GM23338 (cell line): ENCODE measurements at regions not wholly inside any gene's neighbourhood (a gene's known extent, or its start where the extent isn't known, plus 50 kb on each side); places are given as distances from the start of the nearest gene placed in this dataset.
"Not testable (repeated sequence)": the region's sequence is repeated elsewhere in the genome, so short reads cannot be mapped to it uniquely, and the experiment has no call there.

Source experiments
- CREB1 ChIP-seq: fragments of 250-450 bp; sonication (Bioruptor Pico); IDR thresholded peaks from 2 replicates; pipeline ENCODE4 v1.5.0; 2020; ENCODE audit warnings: low read depth, mild to moderate bottlenecking, moderate library complexity
- EZH2 ChIP-seq: fragments of 200-600 bp; sonication (generic); IDR thresholded peaks from one replicate; pipeline ENCODE4 v1.8.0; 2017; ENCODE audit warnings: antibody characterized with exemption, mild to moderate bottlenecking, low read depth; ENCODE audit not compliant: unreplicated experiment
- EZH2phosphoT487 ChIP-seq: fragments of 200-600 bp; sonication (generic); IDR thresholded peaks from one replicate; pipeline ENCODE4 v1.8.1; 2018; ENCODE audit warnings: antibody characterized with exemption; ENCODE audit not compliant: unreplicated experiment
- JUNB ChIP-seq: IDR thresholded peaks from one replicate; pipeline ENCODE4 v1.6.1; 2016; ENCODE audit warnings: antibody characterized with exemption; ENCODE audit not compliant: unreplicated experiment
- NANOG ChIP-seq: IDR thresholded peaks from 2 replicates; pipeline ENCODE4 v1.6.1; 2016; ENCODE audit warnings: antibody characterized with exemption, borderline replicate concordance
- POLR2AphosphoS5 ChIP-seq: IDR thresholded peaks from 2 replicates; pipeline ENCODE4 v1.6.1; 2016; ENCODE audit warnings: antibody characterized with exemption, low read depth
- STAT1 ChIP-seq: IDR thresholded peaks from one replicate; pipeline ENCODE4 v1.6.1; 2016; ENCODE audit warnings: antibody characterized with exemption; ENCODE audit not compliant: unreplicated experiment
- ZNF114 ChIP-seq: fragments of 250-450 bp; sonication (Bioruptor Pico); IDR thresholded peaks from 2 replicates; pipeline ENCODE4 v1.5.0; 2020; ENCODE audit warnings: mild to moderate bottlenecking, moderate library complexity
- ZNF331 ChIP-seq: fragments of 250-450 bp; sonication (Bioruptor Pico); IDR thresholded peaks from 2 replicates; pipeline ENCODE4 v1.5.0; 2020; ENCODE audit warnings: low read depth, mild to moderate bottlenecking, moderate library complexity
- ZNF462 ChIP-seq: fragments of 250-450 bp; sonication (Bioruptor Pico); IDR thresholded peaks from 2 replicates; pipeline ENCODE4 v1.5.0; 2020; ENCODE audit warnings: mild to moderate bottlenecking, moderate library complexity
- TF ChIP-seq, protein P1 (sequence below): IDR thresholded peaks from 2 replicates; pipeline ENCODE4 v1.6.1; 2016; ENCODE audit warnings: antibody characterized with exemption
- TF ChIP-seq, protein P2 (sequence below), 2 experiments: fragments of 200-600 bp in 1 of 2; sonication (generic) in 1 of 2; conservative IDR thresholded peaks; 2 replicates each; pipeline versions ENCODE4 v1.5.1 to v1.6.1; 2016 to 2017; ENCODE audit warnings: antibody characterized with exemption in 2 of 2, low read depth in 2 of 2, mild to moderate bottlenecking in 2 of 2, moderate library complexity in 1 of 2
- TF ChIP-seq, protein P3 (sequence below): IDR thresholded peaks from one replicate; pipeline ENCODE4 v1.6.1; 2018; ENCODE audit warnings: antibody characterized with exemption; ENCODE audit not compliant: unreplicated experiment

DNA sequence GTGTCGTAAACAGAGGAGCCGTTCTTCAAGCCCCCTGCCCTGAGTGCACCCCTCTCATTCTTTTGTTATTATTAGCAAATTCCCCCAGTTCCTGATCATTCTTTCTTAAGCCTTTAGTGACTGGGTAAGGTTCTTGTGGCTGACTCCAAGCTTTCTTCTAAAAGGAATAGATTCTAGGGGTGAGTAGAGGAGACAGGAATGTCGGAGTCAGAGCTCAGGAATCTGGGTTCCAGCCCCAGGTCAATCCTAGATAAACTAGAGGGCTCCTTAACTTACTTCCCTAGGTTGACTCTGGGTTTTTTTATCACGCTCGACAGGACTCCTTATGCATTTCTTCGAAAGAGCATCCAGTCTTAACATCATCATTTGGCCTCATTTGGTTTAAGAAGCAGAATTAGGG lies 2695.2 kb upstream of the TPTE start:
- TF ChIP-seq, protein P1, sequence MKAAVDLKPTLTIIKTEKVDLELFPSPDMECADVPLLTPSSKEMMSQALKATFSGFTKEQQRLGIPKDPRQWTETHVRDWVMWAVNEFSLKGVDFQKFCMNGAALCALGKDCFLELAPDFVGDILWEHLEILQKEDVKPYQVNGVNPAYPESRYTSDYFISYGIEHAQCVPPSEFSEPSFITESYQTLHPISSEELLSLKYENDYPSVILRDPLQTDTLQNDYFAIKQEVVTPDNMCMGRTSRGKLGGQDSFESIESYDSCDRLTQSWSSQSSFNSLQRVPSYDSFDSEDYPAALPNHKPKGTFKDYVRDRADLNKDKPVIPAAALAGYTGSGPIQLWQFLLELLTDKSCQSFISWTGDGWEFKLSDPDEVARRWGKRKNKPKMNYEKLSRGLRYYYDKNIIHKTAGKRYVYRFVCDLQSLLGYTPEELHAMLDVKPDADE: not testable (repeated sequence)
- TF ChIP-seq, protein P2, sequence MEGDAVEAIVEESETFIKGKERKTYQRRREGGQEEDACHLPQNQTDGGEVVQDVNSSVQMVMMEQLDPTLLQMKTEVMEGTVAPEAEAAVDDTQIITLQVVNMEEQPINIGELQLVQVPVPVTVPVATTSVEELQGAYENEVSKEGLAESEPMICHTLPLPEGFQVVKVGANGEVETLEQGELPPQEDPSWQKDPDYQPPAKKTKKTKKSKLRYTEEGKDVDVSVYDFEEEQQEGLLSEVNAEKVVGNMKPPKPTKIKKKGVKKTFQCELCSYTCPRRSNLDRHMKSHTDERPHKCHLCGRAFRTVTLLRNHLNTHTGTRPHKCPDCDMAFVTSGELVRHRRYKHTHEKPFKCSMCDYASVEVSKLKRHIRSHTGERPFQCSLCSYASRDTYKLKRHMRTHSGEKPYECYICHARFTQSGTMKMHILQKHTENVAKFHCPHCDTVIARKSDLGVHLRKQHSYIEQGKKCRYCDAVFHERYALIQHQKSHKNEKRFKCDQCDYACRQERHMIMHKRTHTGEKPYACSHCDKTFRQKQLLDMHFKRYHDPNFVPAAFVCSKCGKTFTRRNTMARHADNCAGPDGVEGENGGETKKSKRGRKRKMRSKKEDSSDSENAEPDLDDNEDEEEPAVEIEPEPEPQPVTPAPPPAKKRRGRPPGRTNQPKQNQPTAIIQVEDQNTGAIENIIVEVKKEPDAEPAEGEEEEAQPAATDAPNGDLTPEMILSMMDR (conservative IDR thresholded peaks at IDR 0.05; ENCODE audit: low read depth in 2 of 2): not testable (repeated sequence)
- TF ChIP-seq STAT1; POLR2AphosphoS5; EZH2; NANOG; EZH2phosphoT487; ZNF331 (CRISPR knock-in tag); JUNB; CREB1; ZNF462 (CRISPR knock-in tag); ZNF114 (CRISPR knock-in tag): not testable (repeated sequence)
- TF ChIP-seq, protein P3, sequence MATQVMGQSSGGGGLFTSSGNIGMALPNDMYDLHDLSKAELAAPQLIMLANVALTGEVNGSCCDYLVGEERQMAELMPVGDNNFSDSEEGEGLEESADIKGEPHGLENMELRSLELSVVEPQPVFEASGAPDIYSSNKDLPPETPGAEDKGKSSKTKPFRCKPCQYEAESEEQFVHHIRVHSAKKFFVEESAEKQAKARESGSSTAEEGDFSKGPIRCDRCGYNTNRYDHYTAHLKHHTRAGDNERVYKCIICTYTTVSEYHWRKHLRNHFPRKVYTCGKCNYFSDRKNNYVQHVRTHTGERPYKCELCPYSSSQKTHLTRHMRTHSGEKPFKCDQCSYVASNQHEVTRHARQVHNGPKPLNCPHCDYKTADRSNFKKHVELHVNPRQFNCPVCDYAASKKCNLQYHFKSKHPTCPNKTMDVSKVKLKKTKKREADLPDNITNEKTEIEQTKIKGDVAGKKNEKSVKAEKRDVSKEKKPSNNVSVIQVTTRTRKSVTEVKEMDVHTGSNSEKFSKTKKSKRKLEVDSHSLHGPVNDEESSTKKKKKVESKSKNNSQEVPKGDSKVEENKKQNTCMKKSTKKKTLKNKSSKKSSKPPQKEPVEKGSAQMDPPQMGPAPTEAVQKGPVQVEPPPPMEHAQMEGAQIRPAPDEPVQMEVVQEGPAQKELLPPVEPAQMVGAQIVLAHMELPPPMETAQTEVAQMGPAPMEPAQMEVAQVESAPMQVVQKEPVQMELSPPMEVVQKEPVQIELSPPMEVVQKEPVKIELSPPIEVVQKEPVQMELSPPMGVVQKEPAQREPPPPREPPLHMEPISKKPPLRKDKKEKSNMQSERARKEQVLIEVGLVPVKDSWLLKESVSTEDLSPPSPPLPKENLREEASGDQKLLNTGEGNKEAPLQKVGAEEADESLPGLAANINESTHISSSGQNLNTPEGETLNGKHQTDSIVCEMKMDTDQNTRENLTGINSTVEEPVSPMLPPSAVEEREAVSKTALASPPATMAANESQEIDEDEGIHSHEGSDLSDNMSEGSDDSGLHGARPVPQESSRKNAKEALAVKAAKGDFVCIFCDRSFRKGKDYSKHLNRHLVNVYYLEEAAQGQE: not testable (repeated sequence)
